ENCODE measurements at regions not wholly inside any gene's neighbourhood (a gene's known extent, or its start where the extent isn't known, plus 50 kb on each side); places are given as distances from the start of the nearest gene placed in this dataset.

DNA sequence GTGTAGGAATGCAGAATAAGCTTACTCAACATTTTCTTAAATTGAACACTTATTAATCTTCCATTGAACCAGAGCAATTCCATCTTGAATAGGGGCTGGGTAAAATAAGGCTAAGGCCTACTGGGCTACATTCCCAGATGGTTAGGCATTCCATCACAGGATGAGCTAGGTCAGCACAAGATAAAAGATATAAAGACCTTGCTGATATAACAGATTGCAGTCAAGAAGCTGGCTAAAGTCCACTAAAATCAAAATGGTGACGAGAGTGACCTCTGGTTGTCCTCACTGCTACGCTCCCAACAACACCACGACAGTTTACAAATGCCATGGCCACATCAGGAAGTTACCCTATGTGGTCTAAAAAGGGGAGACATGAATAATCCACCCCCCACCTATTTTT is 156.1 kb downstream of the NXNL2 start:
- Histone ChIP-seq H3K36me3 (ENCODE audit: control insufficient read depth, insufficient read depth, low read length) (no peaks in the 10 kb centered on the region), H3K27me3 (ENCODE audit: control insufficient read depth, insufficient read depth, low read length) (no peaks in the 10 kb centered on the region), H3K27ac (ENCODE audit: low read length) (no peak overlapping the region), H3K4me1 (ENCODE audit: control insufficient read depth, insufficient read depth, low read length) (no peaks in the 10 kb centered on the region), H3K9me3 (ENCODE audit: control insufficient read depth, insufficient read depth, low read depth, low read length) (no peaks in the 10 kb centered on the region), H3K4me3 (ENCODE audit: low read depth in 2 of 2, low read length in 2 of 2) (no peak overlapping the region)
- no peak for DNase-seq (ENCODE audit: low read depth, low spot score)
- intact Hi-C loops (cut with micrococcal nuclease; ENCODE audit: unreplicated experiment): no loop called here
- no TSS peak for BruUV-seq (replicated peaks)
- CTCF ChIA-PET: no interaction called here
- in situ Hi-C loops (cut with HindIII; ENCODE audit: low pct_unique_long_range_greater_than_20kb, low sequenced_read_pairs): no loop called here
- POLR2A ChIA-PET: no interaction called here
- no peak for ATAC-seq
- TF ChIP-seq, protein P1, sequence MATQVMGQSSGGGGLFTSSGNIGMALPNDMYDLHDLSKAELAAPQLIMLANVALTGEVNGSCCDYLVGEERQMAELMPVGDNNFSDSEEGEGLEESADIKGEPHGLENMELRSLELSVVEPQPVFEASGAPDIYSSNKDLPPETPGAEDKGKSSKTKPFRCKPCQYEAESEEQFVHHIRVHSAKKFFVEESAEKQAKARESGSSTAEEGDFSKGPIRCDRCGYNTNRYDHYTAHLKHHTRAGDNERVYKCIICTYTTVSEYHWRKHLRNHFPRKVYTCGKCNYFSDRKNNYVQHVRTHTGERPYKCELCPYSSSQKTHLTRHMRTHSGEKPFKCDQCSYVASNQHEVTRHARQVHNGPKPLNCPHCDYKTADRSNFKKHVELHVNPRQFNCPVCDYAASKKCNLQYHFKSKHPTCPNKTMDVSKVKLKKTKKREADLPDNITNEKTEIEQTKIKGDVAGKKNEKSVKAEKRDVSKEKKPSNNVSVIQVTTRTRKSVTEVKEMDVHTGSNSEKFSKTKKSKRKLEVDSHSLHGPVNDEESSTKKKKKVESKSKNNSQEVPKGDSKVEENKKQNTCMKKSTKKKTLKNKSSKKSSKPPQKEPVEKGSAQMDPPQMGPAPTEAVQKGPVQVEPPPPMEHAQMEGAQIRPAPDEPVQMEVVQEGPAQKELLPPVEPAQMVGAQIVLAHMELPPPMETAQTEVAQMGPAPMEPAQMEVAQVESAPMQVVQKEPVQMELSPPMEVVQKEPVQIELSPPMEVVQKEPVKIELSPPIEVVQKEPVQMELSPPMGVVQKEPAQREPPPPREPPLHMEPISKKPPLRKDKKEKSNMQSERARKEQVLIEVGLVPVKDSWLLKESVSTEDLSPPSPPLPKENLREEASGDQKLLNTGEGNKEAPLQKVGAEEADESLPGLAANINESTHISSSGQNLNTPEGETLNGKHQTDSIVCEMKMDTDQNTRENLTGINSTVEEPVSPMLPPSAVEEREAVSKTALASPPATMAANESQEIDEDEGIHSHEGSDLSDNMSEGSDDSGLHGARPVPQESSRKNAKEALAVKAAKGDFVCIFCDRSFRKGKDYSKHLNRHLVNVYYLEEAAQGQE (IDR thresholded peaks at IDR 0.05; ENCODE audit: insufficient read depth in 1 of 2, low read depth in 2 of 2, low read length in 1 of 2): no peak
- TF ChIP-seq, protein P2, sequence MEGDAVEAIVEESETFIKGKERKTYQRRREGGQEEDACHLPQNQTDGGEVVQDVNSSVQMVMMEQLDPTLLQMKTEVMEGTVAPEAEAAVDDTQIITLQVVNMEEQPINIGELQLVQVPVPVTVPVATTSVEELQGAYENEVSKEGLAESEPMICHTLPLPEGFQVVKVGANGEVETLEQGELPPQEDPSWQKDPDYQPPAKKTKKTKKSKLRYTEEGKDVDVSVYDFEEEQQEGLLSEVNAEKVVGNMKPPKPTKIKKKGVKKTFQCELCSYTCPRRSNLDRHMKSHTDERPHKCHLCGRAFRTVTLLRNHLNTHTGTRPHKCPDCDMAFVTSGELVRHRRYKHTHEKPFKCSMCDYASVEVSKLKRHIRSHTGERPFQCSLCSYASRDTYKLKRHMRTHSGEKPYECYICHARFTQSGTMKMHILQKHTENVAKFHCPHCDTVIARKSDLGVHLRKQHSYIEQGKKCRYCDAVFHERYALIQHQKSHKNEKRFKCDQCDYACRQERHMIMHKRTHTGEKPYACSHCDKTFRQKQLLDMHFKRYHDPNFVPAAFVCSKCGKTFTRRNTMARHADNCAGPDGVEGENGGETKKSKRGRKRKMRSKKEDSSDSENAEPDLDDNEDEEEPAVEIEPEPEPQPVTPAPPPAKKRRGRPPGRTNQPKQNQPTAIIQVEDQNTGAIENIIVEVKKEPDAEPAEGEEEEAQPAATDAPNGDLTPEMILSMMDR (IDR thresholded peaks at IDR 0.05): no peak
- no peak for TF ChIP-seq SIN3A (IDR thresholded peaks at IDR 0.05; ENCODE audit: borderline replicate concordance, insufficient read depth, low read depth, low read length)
- TF ChIP-seq TCF7L2 (IDR thresholded peaks at IDR 0.05; ENCODE audit: low read depth, low read length): no peak
- no peak for TF ChIP-seq POLR2AphosphoS5 (IDR thresholded peaks at IDR 0.05; ENCODE audit: low read depth, low read length)

DNA sequence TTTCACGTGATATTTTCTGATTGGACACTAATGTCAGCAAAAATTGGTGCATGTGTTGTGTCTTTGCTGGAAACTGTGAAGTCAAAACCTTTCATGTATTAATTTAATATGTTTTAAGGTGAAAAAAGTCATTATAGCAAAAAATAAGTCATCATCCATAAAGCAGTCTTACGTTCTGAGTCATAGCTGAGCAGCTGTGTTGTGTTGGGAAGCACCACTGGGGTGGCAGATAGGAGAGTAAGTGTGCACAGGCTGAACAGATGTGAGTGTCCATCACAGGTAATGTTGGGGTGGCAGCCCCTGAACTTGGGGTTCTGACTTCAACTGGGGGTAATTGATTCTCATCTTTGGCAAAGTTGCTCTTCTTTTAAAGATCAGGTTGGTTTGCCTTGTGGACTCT is 156.8 kb downstream of the NXNL2 start:
- TF ChIP-seq, protein P2 (IDR thresholded peaks at IDR 0.05): no peak
- no peak for TF ChIP-seq POLR2AphosphoS5 (IDR thresholded peaks at IDR 0.05; ENCODE audit: low read depth, low read length)
- no peak for TF ChIP-seq TCF7L2 (IDR thresholded peaks at IDR 0.05; ENCODE audit: low read depth, low read length)
- TF ChIP-seq, protein P1 (IDR thresholded peaks at IDR 0.05; ENCODE audit: insufficient read depth in 1 of 2, low read depth in 2 of 2, low read length in 1 of 2): no peak
- no peak for TF ChIP-seq SIN3A (IDR thresholded peaks at IDR 0.05; ENCODE audit: borderline replicate concordance, insufficient read depth, low read depth, low read length)
- H3K27me3 ChIP-seq (ENCODE audit: control insufficient read depth, insufficient read depth, low read length): no peaks in the 10 kb centered on the region
- ChIA-PET POLR2A (no interaction called here), CTCF (no interaction called here)
- BruUV-seq (replicated peaks): no TSS peak
- H3K36me3 ChIP-seq (ENCODE audit: control insufficient read depth, insufficient read depth, low read length): no peaks in the 10 kb centered on the region
- H3K9me3 ChIP-seq (ENCODE audit: control insufficient read depth, insufficient read depth, low read depth, low read length): no peaks in the 10 kb centered on the region
- no peaks in the 10 kb centered on the region for H3K4me1 ChIP-seq (ENCODE audit: control insufficient read depth, insufficient read depth, low read length)
- intact Hi-C loops (cut with micrococcal nuclease; ENCODE audit: unreplicated experiment): no loop called here
- no peak overlapping the region for H3K27ac ChIP-seq (ENCODE audit: low read length)
- ATAC-seq (no peak), DNase-seq (ENCODE audit: low read depth, low spot score) (no peak)
- in situ Hi-C loops (cut with HindIII; ENCODE audit: low pct_unique_long_range_greater_than_20kb, low sequenced_read_pairs): no loop called here
- no peak overlapping the region for H3K4me3 ChIP-seq (ENCODE audit: low read depth in 2 of 2, low read length in 2 of 2)
